OCI-LY1 (cell line): ENCODE measurements at regions not wholly inside any gene's neighbourhood (a gene's known extent, or its start where the extent isn't known, plus 50 kb on each side); places are given as distances from the start of the nearest gene placed in this dataset.

Source experiments
- EZH2 ChIP-seq: fragments of 200-600 bp; sonication (generic), shearing (Covaris generic); IDR thresholded peaks from 2 replicates; pipeline ENCODE4 v1.8.0; 2017; ENCODE audit warnings: borderline replicate concordance, mixed run types, mild to moderate bottlenecking, antibody characterized with exemption, low read length, moderate library complexity, mixed read lengths
- TF ChIP-seq, protein P1 (sequence below): fragments of 200-600 bp; sonication (generic), shearing (Covaris generic); IDR thresholded peaks from 2 replicates; pipeline ENCODE4 v1.5.1; 2017; ENCODE audit warnings: mild to moderate bottlenecking, antibody characterized with exemption, low read length, moderate library complexity, mixed read lengths

DNA sequence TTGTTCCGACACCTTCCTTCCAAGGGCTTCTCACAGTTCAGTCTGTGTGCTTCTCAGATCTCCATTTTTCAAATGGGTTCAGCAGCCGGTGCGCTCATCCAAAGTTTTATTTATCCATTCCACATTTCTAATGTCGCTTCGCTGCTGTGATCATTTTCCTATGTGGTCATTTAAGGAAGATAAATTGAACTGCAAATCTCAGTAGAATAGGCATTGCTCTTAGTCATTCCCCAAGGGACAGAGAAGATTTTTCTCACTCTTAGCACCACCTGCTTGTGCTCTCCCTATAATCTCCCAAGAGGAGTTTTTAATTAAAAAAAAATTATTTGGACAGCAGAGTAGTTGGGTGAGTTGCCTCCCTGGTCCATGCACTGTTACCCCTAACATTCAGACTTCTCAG lies 278.9 kb upstream of the GATB start:
- TF ChIP-seq, protein P1, sequence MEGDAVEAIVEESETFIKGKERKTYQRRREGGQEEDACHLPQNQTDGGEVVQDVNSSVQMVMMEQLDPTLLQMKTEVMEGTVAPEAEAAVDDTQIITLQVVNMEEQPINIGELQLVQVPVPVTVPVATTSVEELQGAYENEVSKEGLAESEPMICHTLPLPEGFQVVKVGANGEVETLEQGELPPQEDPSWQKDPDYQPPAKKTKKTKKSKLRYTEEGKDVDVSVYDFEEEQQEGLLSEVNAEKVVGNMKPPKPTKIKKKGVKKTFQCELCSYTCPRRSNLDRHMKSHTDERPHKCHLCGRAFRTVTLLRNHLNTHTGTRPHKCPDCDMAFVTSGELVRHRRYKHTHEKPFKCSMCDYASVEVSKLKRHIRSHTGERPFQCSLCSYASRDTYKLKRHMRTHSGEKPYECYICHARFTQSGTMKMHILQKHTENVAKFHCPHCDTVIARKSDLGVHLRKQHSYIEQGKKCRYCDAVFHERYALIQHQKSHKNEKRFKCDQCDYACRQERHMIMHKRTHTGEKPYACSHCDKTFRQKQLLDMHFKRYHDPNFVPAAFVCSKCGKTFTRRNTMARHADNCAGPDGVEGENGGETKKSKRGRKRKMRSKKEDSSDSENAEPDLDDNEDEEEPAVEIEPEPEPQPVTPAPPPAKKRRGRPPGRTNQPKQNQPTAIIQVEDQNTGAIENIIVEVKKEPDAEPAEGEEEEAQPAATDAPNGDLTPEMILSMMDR: no peak
- no peak for TF ChIP-seq EZH2
